Frontal cortex (tissue), 3 donors: ENCODE measurements at regions not wholly inside any gene's neighbourhood (a gene's known extent, or its start where the extent isn't known, plus 50 kb on each side); places are given as distances from the start of the nearest gene placed in this dataset.
"Not testable (repeated sequence)": the region's sequence is repeated elsewhere in the genome, so short reads cannot be mapped to it uniquely, and the experiment has no call there.

Source experiments
- DNase-seq, 2 donors: peaks; one replicate each; pipeline ENCODE4 v3.0.0; 2012; ENCODE audit warnings: low spot score in 2 of 2
- FAIRE-seq: peaks from 2 replicates; lab custom pipeline; 2012; peaks lifted over from hg19 to GRCh38; lab: Jason Lieb, UNC
- donor health status: control.
- donor health status: control.
- donor health status: control.

- DNase-seq (no peak), FAIRE-seq (no peak)
These were observed 739.7 kb downstream of the SLC6A15 start for GRCh38 chr12:84172823-84173424.

GRCh38 chr12:84166812-84167211 lies 745.8 kb downstream of the SLC6A15 start:
- no peak for FAIRE-seq
- no peak for DNase-seq

GRCh38 chr12:84165998-84166571 lies 746.5 kb downstream of the SLC6A15 start:
- FAIRE-seq (no peak), DNase-seq (no peak)

GRCh38 chr12:84161296-84161695 lies 751.3 kb downstream of the SLC6A15 start:
- no peak for FAIRE-seq

GRCh38 chr12:84159260-84159659 lies 753.3 kb downstream of the SLC6A15 start:
- no peak for DNase-seq
- no peak for FAIRE-seq

More at GRCh38 chr12:84161296-84161695, 751.3 kb downstream of the SLC6A15 start:
- no peak for DNase-seq

GRCh38 chr12:84157170-84157569 lies 755.4 kb downstream of the SLC6A15 start:
- FAIRE-seq, result no peak

GRCh38 chr12:84154991-84155930 lies 757.3 kb downstream of the SLC6A15 start:
- DNase-seq, FAIRE-seq: not testable (repeated sequence)

More at GRCh38 chr12:84157170-84157569, 755.4 kb downstream of the SLC6A15 start:
- DNase-seq, result no peak

GRCh38 chr12:84154439-84154990 lies 758.1 kb downstream of the SLC6A15 start:
- not testable (repeated sequence) for DNase-seq, FAIRE-seq

- FAIRE-seq (no peak), DNase-seq (no peak)
These were observed 762.4 kb downstream of the SLC6A15 start for GRCh38 chr12:84150201-84150600.

- FAIRE-seq (no peak), DNase-seq (no peak)
These were observed 764.3 kb downstream of the SLC6A15 start for GRCh38 chr12:84148335-84148734.

- DNase-seq (no peak), FAIRE-seq (no peak)
These were observed 775.7 kb downstream of the SLC6A15 start for GRCh38 chr12:84136862-84137367.

- FAIRE-seq (no peak), DNase-seq (no peak)
These were observed 776.9 kb downstream of the SLC6A15 start for GRCh38 chr12:84135586-84136279.

- DNase-seq, result no peak
- no peak for FAIRE-seq
These were observed 777.7 kb downstream of the SLC6A15 start for GRCh38 chr12:84134797-84135366.

GRCh38 chr12:84131076-84131475 lies 781.5 kb downstream of the SLC6A15 start:
- FAIRE-seq, result no peak
- no peak for DNase-seq

GRCh38 chr12:84128117-84128991 lies 784.2 kb downstream of the SLC6A15 start:
- FAIRE-seq (no peak), DNase-seq (no peak)

GRCh38 chr12:84124211-84124610 lies 788.4 kb downstream of the SLC6A15 start:
- DNase-seq, result no peak
- no peak for FAIRE-seq

GRCh38 chr12:84117190-84117589 lies 795.4 kb downstream of the SLC6A15 start:
- no peak for FAIRE-seq

GRCh38 chr12:84113666-84114065 lies 798.9 kb downstream of the SLC6A15 start:
- no peak for FAIRE-seq
- no peak for DNase-seq

More at GRCh38 chr12:84117190-84117589, 795.4 kb downstream of the SLC6A15 start:
- DNase-seq, result no peak
